HEK293 (cell line): ENCODE measurements at regions not wholly inside any gene's neighbourhood (a gene's known extent, or its start where the extent isn't known, plus 50 kb on each side); places are given as distances from the start of the nearest gene placed in this dataset.

Experiments used
- CTCF ChIA-PET: fragments of 350-600 bp; formaldehyde crosslinking; extraction: SDS; loops from one replicate; lab custom pipeline; 2021; ENCODE audit warnings: antibody characterized with exemption; lab: Yijun Ruan, JAX
- POLR2A ChIA-PET: fragments of 300-600 bp; formaldehyde crosslinking; extraction: SDS; loops from one replicate; lab custom pipeline; 2020; ENCODE audit warnings: antibody characterized with exemption, inconsistent platforms; lab: Yijun Ruan, JAX
- H3K27ac ChIP-seq: fragments of 200-500 bp; sonication (Bioruptor generic); 2 replicates; pipeline ENCODE4 v1.5.1; 2014; ENCODE audit warnings: low read depth, low read length, control low read depth, inconsistent platforms; ENCODE audit errors: extremely low read depth
- H3K36me3 ChIP-seq, 2 experiments: fragments of 200-500 bp in 1 of 2; sonication (Bioruptor generic) in 1 of 2; 1 replicate in 1 of 2; 2 replicates in 1 of 2; pipeline ENCODE4 v1.5.1; 2014 to 2017; ENCODE audit warnings: inconsistent platforms in 2 of 2, low read length in 2 of 2; ENCODE audit not compliant: control insufficient read depth in 2 of 2, insufficient read depth in 1 of 2
- H3K4me1 ChIP-seq: fragments of 200-500 bp; sonication (Bioruptor generic); 2 replicates; pipeline ENCODE4 v1.5.1; 2014; ENCODE audit warnings: mild to moderate bottlenecking, low read length, inconsistent platforms; ENCODE audit not compliant: control insufficient read depth, insufficient read depth
- H3K4me3 ChIP-seq: 2 replicates; pipeline ENCODE4 v1.5.1; 2011; ENCODE audit warnings: low read depth, mild to moderate bottlenecking, control low read depth, low read length, moderate library complexity
- H3K9me3 ChIP-seq: fragments of 200-500 bp; sonication (Bioruptor generic); 2 replicates; pipeline ENCODE4 v1.5.1; 2014; ENCODE audit warnings: low read depth, low read length, inconsistent platforms; ENCODE audit not compliant: control insufficient read depth, insufficient read depth
- PRDM4 ChIP-seq: fragments of 450-650 bp; formaldehyde crosslinking; IDR thresholded peaks from 2 replicates; pipeline ENCODE4 v1.5.1; 2017; ENCODE audit warnings: missing biosample characterization, missing genetic modification characterization
- SCRT1 ChIP-seq: fragments of 450-650 bp; formaldehyde crosslinking; IDR thresholded peaks from 2 replicates; pipeline ENCODE4 v1.5.1; 2016; ENCODE audit warnings: missing biosample characterization, missing genetic modification characterization, borderline replicate concordance
- SCRT2 ChIP-seq: fragments of 450-650 bp; formaldehyde crosslinking; IDR thresholded peaks from 2 replicates; pipeline ENCODE4 v1.5.1; 2016; ENCODE audit warnings: missing biosample characterization, missing genetic modification characterization
- TRIM28 ChIP-seq: IDR thresholded peaks from 2 replicates; pipeline ENCODE4 v1.6.1; 2011; ENCODE audit warnings: low read length, control low read depth, borderline replicate concordance
- ZBTB48 ChIP-seq: fragments of 450-650 bp; formaldehyde crosslinking; IDR thresholded peaks from 2 replicates; pipeline ENCODE4 v1.5.1; 2016; ENCODE audit warnings: missing biosample characterization, missing genetic modification characterization
- ZIC2 ChIP-seq: fragments of 450-650 bp; formaldehyde crosslinking; IDR thresholded peaks from 2 replicates; pipeline ENCODE4 v1.5.1; 2016; ENCODE audit warnings: missing biosample characterization, missing genetic modification characterization
- ZNF133 ChIP-seq: fragments of 450-650 bp; formaldehyde crosslinking; IDR thresholded peaks from 2 replicates; pipeline ENCODE4 v1.5.1; 2016; ENCODE audit warnings: missing biosample characterization, missing genetic modification characterization
- ZNF2 ChIP-seq: fragments of 450-650 bp; formaldehyde crosslinking; IDR thresholded peaks from 2 replicates; pipeline ENCODE4 v1.5.1; 2016; ENCODE audit warnings: missing biosample characterization, missing genetic modification characterization
- ZNF202 ChIP-seq: fragments of 450-650 bp; formaldehyde crosslinking; IDR thresholded peaks from 2 replicates; pipeline ENCODE4 v1.5.1; 2016; ENCODE audit warnings: missing biosample characterization, missing genetic modification characterization, borderline replicate concordance
- ZNF23 ChIP-seq: fragments of 450-650 bp; formaldehyde crosslinking; IDR thresholded peaks from 2 replicates; pipeline ENCODE4 v1.5.1; 2016; ENCODE audit warnings: missing biosample characterization, missing genetic modification characterization, borderline replicate concordance
- ZNF26 ChIP-seq: fragments of 450-650 bp; formaldehyde crosslinking; IDR thresholded peaks from 2 replicates; pipeline ENCODE4 v1.5.1; 2016; ENCODE audit warnings: missing biosample characterization, missing genetic modification characterization
- ZNF274 ChIP-seq, 2 experiments: fragments of 200-500 bp in 1 of 2; fragments of 450-650 bp in 1 of 2; sonication (Bioruptor generic) in 1 of 2; formaldehyde crosslinking in 1 of 2; IDR thresholded peaks; 2 replicates each; pipeline versions ENCODE4 v1.5.1 to v1.6.1; 2014 to 2016; ENCODE audit warnings: borderline replicate concordance in 1 of 2, inconsistent platforms in 1 of 2, low read length in 1 of 2, missing biosample characterization in 1 of 2, missing genetic modification characterization in 1 of 2
- ZNF433 ChIP-seq: fragments of 450-650 bp; formaldehyde crosslinking; IDR thresholded peaks from 2 replicates; pipeline ENCODE4 v1.5.1; 2016; ENCODE audit warnings: missing biosample characterization, missing genetic modification characterization, low read depth
- ZNF501 ChIP-seq: fragments of 450-650 bp; formaldehyde crosslinking; IDR thresholded peaks from 2 replicates; pipeline ENCODE4 v1.5.1; 2016; ENCODE audit warnings: missing biosample characterization, missing genetic modification characterization
- ZNF548 ChIP-seq: fragments of 450-650 bp; formaldehyde crosslinking; IDR thresholded peaks from 2 replicates; pipeline ENCODE4 v1.5.1; 2016; ENCODE audit warnings: missing biosample characterization, missing genetic modification characterization
- ZNF629 ChIP-seq: fragments of 450-650 bp; formaldehyde crosslinking; IDR thresholded peaks from 2 replicates; pipeline ENCODE4 v1.5.1; 2017; ENCODE audit warnings: missing biosample characterization, missing genetic modification characterization
- ZNF664 ChIP-seq: fragments of 450-650 bp; formaldehyde crosslinking; IDR thresholded peaks from 2 replicates; pipeline ENCODE4 v1.5.1; 2016; ENCODE audit warnings: missing biosample characterization, missing genetic modification characterization
- ZNF692 ChIP-seq: fragments of 450-650 bp; formaldehyde crosslinking; IDR thresholded peaks from 2 replicates; pipeline ENCODE4 v1.5.1; 2016; ENCODE audit warnings: missing biosample characterization, missing genetic modification characterization
- ZNF777 ChIP-seq: fragments of 450-650 bp; formaldehyde crosslinking; IDR thresholded peaks from 2 replicates; pipeline ENCODE4 v1.5.1; 2017; ENCODE audit warnings: missing biosample characterization, missing genetic modification characterization, borderline replicate concordance
- ZSCAN23 ChIP-seq: fragments of 450-650 bp; formaldehyde crosslinking; IDR thresholded peaks from 2 replicates; pipeline ENCODE4 v1.5.1; 2016; ENCODE audit warnings: missing biosample characterization, missing genetic modification characterization
- ZSCAN30 ChIP-seq: fragments of 450-650 bp; IDR thresholded peaks from 2 replicates; pipeline ENCODE4 v1.5.1; 2018; ENCODE audit warnings: missing biosample characterization, mild to moderate bottlenecking, missing genetic modification characterization, moderate library complexity

- POLR2A ChIA-PET, result no interaction called here
These were observed 854.8 kb downstream of the KCNJ2 start for GRCh38 chr17:71024172-71024571.

GRCh38 chr17:71024969-71025368, 855.6 kb downstream of the KCNJ2 start:
- Histone ChIP-seq H3K27ac (no peak overlapping the region), H3K36me3 (no peaks in the 10 kb centered on the region), H3K4me3 (no peak overlapping the region), H3K4me1 (peaks cover 7% of the 10 kb centered on the region), H3K9me3 (no peaks in the 10 kb centered on the region)
- ChIA-PET POLR2A (no interaction called here), CTCF (no interaction called here)
- TF ChIP-seq ZNF202 (tag by site-specific recombination), result no peak
- no peak for TF ChIP-seq ZNF23
- no peak for TF ChIP-seq ZNF274 (IDR thresholded peaks at IDR 0.05; ENCODE audit: low read length)
- no peak for TF ChIP-seq ZNF274 (tag by site-specific recombination; IDR thresholded peaks at IDR 0.05; ENCODE audit: borderline replicate concordance)
- TF ChIP-seq ZSCAN23 (tag by site-specific recombination), result no peak
- peak; percentile 65; the same call in 1 of the 2 replicates for TF ChIP-seq SCRT2 (tag by site-specific recombination)
- no peak for TF ChIP-seq ZNF548 (tag by site-specific recombination)
- TF ChIP-seq SCRT1 (tag by site-specific recombination), result peak; percentile 78; the same call in 1 of the 2 replicates

More at GRCh38 chr17:71024172-71024571, 854.8 kb downstream of the KCNJ2 start:
- H3K9me3 ChIP-seq, result no peaks in the 10 kb centered on the region
- CTCF ChIA-PET, result interaction anchor here (0.5 kb wide), 1 partner anchor 221 kb away, joined by 3 read pairs; no protein-coding TSS in a partner anchor
- TF ChIP-seq ZNF133 (no peak), ZSCAN30 (tag by site-specific recombination) (no peak), ZNF777 (no peak), ZBTB48 (tag by site-specific recombination) (no peak), ZNF26 (no peak), PRDM4 (tag by site-specific recombination) (peak; percentile 52), ZIC2 (tag by site-specific recombination) (no peak), TRIM28 (0 out of 2 replicates have a peak, but pooled peaks have one; percentile 3), ZNF2 (tag by site-specific recombination) (no peak), ZNF433 (tag by site-specific recombination) (no peak), ZNF629 (no peak), ZNF692 (tag by site-specific recombination) (no peak), ZNF664 (tag by site-specific recombination) (peak; percentile 30; the same call in 1 of the 2 replicates), ZNF501 (0 out of 2 replicates have a peak, but pooled peaks have one; percentile 7)
- H3K4me1 ChIP-seq, result peaks cover 7% of the 10 kb centered on the region
- H3K27ac ChIP-seq, result no peak overlapping the region
- H3K4me3 ChIP-seq, result no peak overlapping the region
- no peaks in the 10 kb centered on the region for H3K36me3 ChIP-seq
